RWPE1 (cell line): ENCODE measurements at regions not wholly inside any gene's neighbourhood (a gene's known extent, or its start where the extent isn't known, plus 50 kb on each side); places are given as distances from the start of the nearest gene placed in this dataset.

ENCODE experiments used
- CTCF ChIA-PET: fragments of 350-600 bp; sonication (Branson Sonifier 250); formaldehyde crosslinking; extraction: SDS; loops from one replicate; lab custom pipeline; 2021; lab: Yijun Ruan, JAX
- POLR2A ChIA-PET: fragments of 400-600 bp; formaldehyde crosslinking; extraction: SDS; loops from one replicate; lab custom pipeline; 2020; ENCODE audit warnings: antibody characterized with exemption; ENCODE audit not compliant: low non-redundant PET; lab: Yijun Ruan, JAX
- DNase-seq: peaks from one replicate; pipeline ENCODE4 v3.0.0; 2012; ENCODE audit warnings: low spot score
- H3K27ac ChIP-seq: fragments of 450-650 bp; 2 replicates; pipeline ENCODE4 v1.5.1; 2017
- TF ChIP-seq, protein P1 (sequence below): fragments of 450-650 bp; conservative IDR thresholded peaks from 2 replicates; pipeline ENCODE4 v1.5.1; 2017; ENCODE audit warnings: low read depth, mild to moderate bottlenecking

DNA sequence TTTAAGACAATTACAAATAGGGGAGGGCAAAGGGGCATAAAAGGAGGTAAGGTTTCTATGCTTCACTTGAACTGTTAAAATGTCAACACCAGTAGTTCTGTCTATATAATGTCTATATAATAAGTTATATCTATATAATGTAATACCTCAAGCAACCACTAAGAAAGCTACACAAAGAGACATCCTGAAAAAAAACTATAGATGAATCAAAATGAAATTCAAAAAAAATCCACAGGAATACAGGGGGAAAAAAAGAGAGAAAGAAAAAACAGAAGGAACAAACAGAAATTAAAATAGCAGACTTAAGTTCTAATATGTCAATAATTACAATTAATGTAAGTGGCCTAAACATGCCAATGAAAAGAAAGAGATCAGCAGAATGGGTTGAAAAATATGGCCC, 186.0 kb downstream of the KCTD15 start:
- no peak for DNase-seq
- ChIA-PET POLR2A (no interaction called here), CTCF (interaction anchor here (0.7 to 1.0 kb wide), 3 partner anchors 14 to 299 kb away, joined by 3 to 4 read pairs (median 3); no protein-coding TSS in a partner anchor)
- TF ChIP-seq, protein P1, sequence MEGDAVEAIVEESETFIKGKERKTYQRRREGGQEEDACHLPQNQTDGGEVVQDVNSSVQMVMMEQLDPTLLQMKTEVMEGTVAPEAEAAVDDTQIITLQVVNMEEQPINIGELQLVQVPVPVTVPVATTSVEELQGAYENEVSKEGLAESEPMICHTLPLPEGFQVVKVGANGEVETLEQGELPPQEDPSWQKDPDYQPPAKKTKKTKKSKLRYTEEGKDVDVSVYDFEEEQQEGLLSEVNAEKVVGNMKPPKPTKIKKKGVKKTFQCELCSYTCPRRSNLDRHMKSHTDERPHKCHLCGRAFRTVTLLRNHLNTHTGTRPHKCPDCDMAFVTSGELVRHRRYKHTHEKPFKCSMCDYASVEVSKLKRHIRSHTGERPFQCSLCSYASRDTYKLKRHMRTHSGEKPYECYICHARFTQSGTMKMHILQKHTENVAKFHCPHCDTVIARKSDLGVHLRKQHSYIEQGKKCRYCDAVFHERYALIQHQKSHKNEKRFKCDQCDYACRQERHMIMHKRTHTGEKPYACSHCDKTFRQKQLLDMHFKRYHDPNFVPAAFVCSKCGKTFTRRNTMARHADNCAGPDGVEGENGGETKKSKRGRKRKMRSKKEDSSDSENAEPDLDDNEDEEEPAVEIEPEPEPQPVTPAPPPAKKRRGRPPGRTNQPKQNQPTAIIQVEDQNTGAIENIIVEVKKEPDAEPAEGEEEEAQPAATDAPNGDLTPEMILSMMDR: no peak
- H3K27ac ChIP-seq: no peak overlapping the region

DNA sequence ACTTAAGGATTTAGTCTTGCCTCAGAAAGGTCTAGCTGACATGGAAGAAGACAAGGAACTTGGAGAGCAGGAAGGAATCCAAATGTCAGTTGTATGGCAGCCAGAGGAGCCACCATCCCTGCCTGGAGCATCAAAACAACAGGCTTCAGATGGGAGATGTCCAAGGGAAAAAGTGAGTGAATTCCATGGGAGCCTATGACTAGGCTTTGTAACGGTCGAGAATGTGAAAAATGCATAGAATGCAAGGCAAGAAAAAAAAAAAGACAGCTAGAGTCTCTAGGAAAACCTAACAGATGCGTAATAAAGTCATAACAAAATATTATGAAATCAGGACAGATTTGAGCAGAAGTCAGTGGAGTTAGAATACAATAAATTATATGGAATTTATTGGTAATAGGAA, 183.7 kb upstream of the LSM14A start:
- ChIA-PET CTCF (no interaction called here), POLR2A (no interaction called here)
- TF ChIP-seq, protein P1: no peak
- DNase-seq: no peak
- no peak overlapping the region for H3K27ac ChIP-seq

DNA sequence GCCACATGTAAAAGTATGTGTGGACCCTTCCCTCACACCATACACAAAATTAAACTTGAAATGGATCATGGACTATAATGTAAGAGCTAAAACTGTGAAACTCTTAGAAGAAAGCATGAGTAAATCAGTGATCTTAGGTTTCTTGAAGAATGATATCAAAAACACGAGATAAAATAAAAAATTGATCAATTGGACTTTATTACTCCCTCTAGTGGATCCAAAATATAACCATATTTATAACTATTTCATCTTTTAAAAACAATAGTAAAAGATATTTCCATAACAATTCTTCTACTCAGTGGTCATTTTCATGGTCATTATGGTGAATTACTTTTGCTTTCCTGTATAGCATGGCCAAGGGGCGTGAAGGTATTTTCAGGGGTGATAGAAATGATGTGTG, 174.6 kb upstream of the LSM14A start:
- POLR2A ChIA-PET: no interaction called here
- no peak for DNase-seq
- CTCF ChIA-PET: interaction anchor here (0.6 to 1.5 kb wide), 11 partner anchors 8 to 846 kb away, joined by 3 to 49 read pairs (median 4); no protein-coding TSS in a partner anchor
- H3K27ac ChIP-seq: no peak overlapping the region
- TF ChIP-seq, protein P1: peak; percentile 21; the same call in 1 of the 2 replicates

DNA sequence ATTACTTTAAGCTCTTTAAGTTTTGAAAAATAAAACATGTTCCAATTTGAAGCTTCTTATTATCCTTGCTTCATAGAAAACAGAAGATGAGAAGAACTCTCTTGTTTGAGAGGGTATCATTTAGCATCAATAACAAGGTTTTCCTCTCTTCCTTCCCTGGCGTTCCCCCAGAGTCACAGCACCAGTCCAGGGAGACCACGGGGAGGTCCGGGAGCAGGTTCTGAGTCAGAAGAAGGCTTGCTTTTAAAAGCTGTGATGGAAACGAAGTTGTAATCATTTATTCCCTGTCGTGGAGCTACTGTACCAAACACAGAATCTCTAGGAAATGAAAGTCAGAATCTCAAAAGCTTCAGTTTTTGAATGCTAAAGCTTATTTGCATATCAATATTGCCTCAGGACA, 174.0 kb upstream of the LSM14A start:
- no peak overlapping the region for H3K27ac ChIP-seq
- TF ChIP-seq, protein P1: no peak
- no peak for DNase-seq
- CTCF ChIA-PET: interaction anchor here (0.6 to 1.5 kb wide), 19 partner anchors 8 to 847 kb away, joined by 3 to 49 read pairs (median 3); no protein-coding TSS in a partner anchor
- POLR2A ChIA-PET: no interaction called here

DNA sequence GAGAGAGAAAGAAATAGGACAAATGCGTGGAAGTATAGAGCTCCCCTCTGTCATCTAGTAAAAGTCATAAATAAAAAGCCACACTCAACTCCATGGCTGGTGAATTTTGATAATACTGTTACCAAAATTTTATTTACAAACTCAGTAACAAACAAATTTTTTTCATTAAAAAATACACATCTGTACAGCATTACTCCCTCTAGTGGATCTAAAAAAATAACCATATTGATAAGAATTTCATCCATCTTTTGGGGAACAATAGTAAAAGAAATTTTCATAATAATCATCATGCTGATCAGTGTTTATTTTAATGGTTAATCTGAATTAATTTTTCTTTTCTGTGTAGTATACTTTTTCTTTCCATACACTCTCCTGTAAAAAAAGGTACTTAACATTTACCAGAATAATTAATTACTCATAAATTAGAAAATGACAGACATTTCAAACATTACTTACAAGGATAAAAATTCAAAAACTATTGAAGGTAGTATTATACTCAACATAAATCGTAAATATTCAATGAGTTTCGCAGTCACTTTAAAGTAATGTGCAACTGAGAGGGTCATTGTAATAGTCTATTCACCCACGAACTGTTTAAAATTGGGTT, 173.5 kb upstream of the LSM14A start:
- POLR2A ChIA-PET: no interaction called here
- DNase-seq: peak; percentile 20

DNA sequence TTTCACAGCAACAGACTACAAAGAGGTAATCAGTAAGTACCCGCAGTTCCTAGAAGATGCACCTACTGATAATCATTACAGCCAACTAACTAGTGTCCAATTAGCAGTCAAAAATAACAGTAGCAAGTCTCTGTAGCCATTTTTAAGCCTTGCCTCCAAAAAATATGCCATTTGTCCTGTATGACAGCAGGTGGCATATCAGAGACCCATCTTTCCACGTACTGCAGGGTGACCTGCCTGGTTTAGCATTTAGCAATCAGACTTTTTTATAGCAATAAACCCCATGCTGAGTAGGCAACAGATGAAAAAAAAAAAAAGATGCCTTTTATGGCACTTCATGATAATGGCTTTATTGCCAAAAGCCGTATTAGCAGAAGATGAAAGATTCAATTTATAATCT, 155.3 kb upstream of the LSM14A start:
- no peak for DNase-seq
- ChIA-PET POLR2A (no interaction called here), CTCF (interaction anchor here (0.7 kb wide), 1 partner anchor 170 kb away, joined by 3 read pairs; no protein-coding TSS in a partner anchor)
- no peak overlapping the region for H3K27ac ChIP-seq
- TF ChIP-seq, protein P1: no peak

More for the DNA sequence above, 173.5 kb upstream of the LSM14A start:
- CTCF ChIA-PET: interaction anchor here (0.6 to 1.5 kb wide), 19 partner anchors 8 to 847 kb away, joined by 3 to 49 read pairs (median 3); no protein-coding TSS in a partner anchor
- H3K27ac ChIP-seq: no peak overlapping the region
- TF ChIP-seq, protein P1: peak; percentile 60
